DOHH2 (cell line): ENCODE measurements at regions not wholly inside any gene's neighbourhood (a gene's known extent, or its start where the extent isn't known, plus 50 kb on each side); places are given as distances from the start of the nearest gene placed in this dataset.
"Not testable (repeated sequence)": the region's sequence is repeated elsewhere in the genome, so short reads cannot be mapped to it uniquely, and the experiment has no call there.

Experiments
- CTCF ChIP-seq: fragments of 200-600 bp; sonication (generic); IDR thresholded peaks from one replicate; pipeline ENCODE4 v1.5.1; 2014; ENCODE audit warnings: antibody characterized with exemption, mild to moderate bottlenecking, low read depth, low read length; ENCODE audit not compliant: poor library complexity, severe bottlenecking
- EZH2phosphoT487 ChIP-seq: fragments of 200-600 bp; sonication (generic); IDR thresholded peaks from 2 replicates; pipeline ENCODE4 v1.6.1; 2017; ENCODE audit warnings: borderline replicate concordance, mild to moderate bottlenecking, antibody characterized with exemption, low read length, moderate library complexity, mixed read lengths

GRCh38 chr16:21507631-21508305 lies 91.6 kb upstream of the METTL9 start:
- not testable (repeated sequence) for TF ChIP-seq CTCF, EZH2phosphoT487
